HL-60 (cell line): ENCODE measurements at regions not wholly inside any gene's neighbourhood (a gene's known extent, or its start where the extent isn't known, plus 50 kb on each side); places are given as distances from the start of the nearest gene placed in this dataset.

Experiments
- CTCF ChIP-seq: IDR thresholded peaks from one replicate; pipeline ENCODE4 v1.5.1; 2011; ENCODE audit warnings: low read length, control low read depth, inconsistent platforms; ENCODE audit not compliant: insufficient read depth
- REST ChIP-seq: IDR thresholded peaks from 2 replicates; pipeline ENCODE4 v1.6.1; 2012; ENCODE audit warnings: low read depth; ENCODE audit not compliant: insufficient replicate concordance
- SPI1 ChIP-seq: IDR thresholded peaks from 2 replicates; pipeline ENCODE4 v1.6.1; 2012; ENCODE audit warnings: low read depth, mild to moderate bottlenecking, borderline replicate concordance

DNA sequence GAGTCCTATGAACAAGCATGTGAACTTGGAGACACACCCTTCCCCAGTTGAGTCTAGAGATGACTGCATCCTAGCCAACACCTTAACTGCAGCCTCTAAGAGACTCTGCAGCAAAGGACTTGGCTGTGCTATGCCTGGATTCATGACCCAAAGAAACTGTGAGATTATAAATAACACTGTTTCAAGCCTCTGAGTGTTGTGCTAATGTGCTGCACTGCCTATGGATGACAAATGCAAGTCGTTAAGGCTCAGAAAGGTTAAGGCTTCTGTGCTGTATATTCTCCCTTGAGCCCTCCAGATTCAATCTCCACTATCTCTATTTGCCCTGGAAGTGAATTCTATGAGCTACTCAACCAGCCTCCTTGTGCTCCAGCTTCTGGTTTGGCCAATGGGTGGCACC is 116.5 kb upstream of the CBLN4 start:
- no peak for TF ChIP-seq CTCF
- TF ChIP-seq REST, result no peak
- no peak for TF ChIP-seq SPI1
